ENCODE measurements at regions not wholly inside any gene's neighbourhood (a gene's known extent, or its start where the extent isn't known, plus 50 kb on each side); places are given as distances from the start of the nearest gene placed in this dataset.

DNA sequence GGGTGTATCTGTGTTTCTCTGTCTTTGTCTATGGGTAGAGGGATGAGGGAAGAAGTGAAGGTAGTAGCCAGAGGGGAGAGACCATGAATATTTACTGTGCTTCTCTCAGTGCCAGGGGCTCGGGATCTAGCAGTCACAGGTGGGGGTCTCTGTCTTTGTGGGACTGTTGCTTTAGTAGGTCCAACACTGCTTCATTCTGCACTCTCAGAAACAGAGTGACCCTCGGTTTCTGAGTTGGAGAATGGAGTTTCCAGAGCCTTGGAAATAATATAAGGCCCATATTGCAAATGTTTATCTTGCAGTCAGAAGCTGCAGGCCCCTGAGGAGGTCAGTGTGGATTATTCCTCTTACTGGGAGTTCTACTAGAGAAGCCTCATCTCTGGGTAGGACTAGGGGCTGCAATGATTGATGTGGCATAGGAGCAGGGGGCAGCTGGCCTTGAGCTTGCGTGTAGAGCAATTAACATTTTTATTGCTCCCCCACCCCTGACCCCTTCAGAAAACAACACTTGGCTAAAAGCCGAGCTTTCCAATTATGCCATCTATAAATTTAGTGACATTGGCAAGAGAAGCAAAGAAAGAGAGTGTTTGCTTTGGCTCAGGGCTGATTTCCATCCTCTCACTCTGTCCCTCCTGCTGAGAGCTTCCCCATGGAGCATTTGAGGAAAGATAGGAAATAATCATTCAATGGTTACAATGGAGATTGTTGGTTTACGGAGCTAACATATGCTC, 55.0 kb upstream of the TRPC7 start:
- TF ChIP-seq EZH2 (IDR thresholded peaks at IDR 0.05; ENCODE audit: low read depth, unreplicated experiment) (no peak), CTCF (conservative IDR thresholded peaks at IDR 0.05; ENCODE audit: low read depth in 2 of 2) (no peak), EZH2phosphoT487 (IDR thresholded peaks at IDR 0.05; ENCODE audit: unreplicated experiment) (no peak), POLR2AphosphoS5 (IDR thresholded peaks at IDR 0.05; ENCODE audit: low read depth) (no peak), REST (IDR thresholded peaks at IDR 0.05; ENCODE audit: unreplicated experiment) (no peak), JUNB (IDR thresholded peaks at IDR 0.05; ENCODE audit: unreplicated experiment) (no peak), ETS1 (IDR thresholded peaks at IDR 0.05) (no peak), ZNF114 (CRISPR knock-in tag; IDR thresholded peaks at IDR 0.05) (no peak), NANOG (IDR thresholded peaks at IDR 0.05; ENCODE audit: borderline replicate concordance) (no peak), ZNF331 (CRISPR knock-in tag; IDR thresholded peaks at IDR 0.05; ENCODE audit: low read depth) (no peak), CREB1 (CRISPR knock-in tag; IDR thresholded peaks at IDR 0.05; ENCODE audit: low read depth) (no peak), STAT1 (IDR thresholded peaks at IDR 0.05; ENCODE audit: unreplicated experiment) (no peak)

All from GM23338 (cell line).